ENCODE measurements at regions not wholly inside any gene's neighbourhood (a gene's known extent, or its start where the extent isn't known, plus 50 kb on each side); places are given as distances from the start of the nearest gene placed in this dataset.

DNA sequence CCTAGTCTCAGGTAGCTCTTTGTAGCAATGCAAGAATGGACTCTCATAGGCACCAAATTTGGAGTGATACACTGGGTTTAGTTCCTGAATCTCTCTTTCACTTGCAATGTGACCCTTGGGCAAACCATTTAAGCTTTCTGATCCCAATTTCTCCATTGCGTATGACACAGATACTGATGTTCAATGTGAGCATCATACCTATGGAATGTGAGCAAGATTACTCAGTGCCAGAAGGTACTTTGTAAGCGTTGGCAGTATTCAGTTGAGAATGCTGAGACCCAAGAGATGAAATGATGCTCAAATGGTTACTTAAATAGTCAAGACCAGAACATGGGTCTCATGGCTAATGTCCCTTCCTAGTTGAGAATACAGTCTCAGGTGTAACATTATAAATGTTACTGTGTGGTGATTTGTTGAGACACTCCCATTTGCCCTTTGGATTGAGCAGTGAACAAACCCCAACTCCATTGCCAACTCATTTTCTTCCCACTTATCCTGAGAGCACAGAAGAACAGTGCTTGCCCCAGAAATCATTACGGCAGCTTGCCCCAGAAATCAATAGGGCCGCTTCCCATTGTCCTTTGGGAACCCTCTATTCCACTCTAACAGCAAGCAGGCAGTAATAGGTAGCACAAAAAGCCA, 134.1 kb downstream of the SOX9 start:
- in situ Hi-C loops (cut with HindIII; ENCODE audit: low sequenced_read_pairs): loop anchor here (25.0 kb wide), 1 partner anchor 157 kb away; no protein-coding TSS in a partner anchor

DNA sequence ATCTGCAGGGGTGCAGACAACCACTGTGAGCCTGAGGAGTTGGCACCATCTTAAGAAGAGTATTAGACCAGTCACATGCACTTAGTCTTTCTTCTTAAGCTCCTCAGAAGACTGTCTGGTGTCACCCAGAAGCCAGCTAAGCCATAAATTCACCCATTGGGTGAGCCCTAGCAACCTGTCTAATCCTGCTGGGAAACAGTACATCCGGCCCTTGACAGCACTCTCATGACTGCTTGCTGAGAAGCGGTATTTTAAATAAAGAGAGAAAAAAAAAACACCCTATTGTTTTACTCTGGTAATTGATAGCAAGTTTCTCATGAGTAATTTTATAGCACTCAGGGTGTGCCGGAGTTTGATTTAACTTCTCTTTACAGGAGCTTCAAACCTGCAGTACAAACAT, 134.7 kb downstream of the SOX9 start:
- in situ Hi-C loops (cut with HindIII; ENCODE audit: low sequenced_read_pairs): loop anchor here (25.0 kb wide), 1 partner anchor 157 kb away; no protein-coding TSS in a partner anchor

GRCh38 chr17:72258711-72259110, 137.9 kb downstream of the SOX9 start:
- in situ Hi-C loops (cut with HindIII; ENCODE audit: low sequenced_read_pairs): loop anchor here (25.0 kb wide), 1 partner anchor 154 kb away; no protein-coding TSS in a partner anchor

- in situ Hi-C loops (cut with HindIII; ENCODE audit: low sequenced_read_pairs): loop anchor here (25.0 kb wide), 1 partner anchor 152 kb away; no protein-coding TSS in a partner anchor
Measured at GRCh38 chr17:72259922-72260321, 139.1 kb downstream of the SOX9 start.

DNA sequence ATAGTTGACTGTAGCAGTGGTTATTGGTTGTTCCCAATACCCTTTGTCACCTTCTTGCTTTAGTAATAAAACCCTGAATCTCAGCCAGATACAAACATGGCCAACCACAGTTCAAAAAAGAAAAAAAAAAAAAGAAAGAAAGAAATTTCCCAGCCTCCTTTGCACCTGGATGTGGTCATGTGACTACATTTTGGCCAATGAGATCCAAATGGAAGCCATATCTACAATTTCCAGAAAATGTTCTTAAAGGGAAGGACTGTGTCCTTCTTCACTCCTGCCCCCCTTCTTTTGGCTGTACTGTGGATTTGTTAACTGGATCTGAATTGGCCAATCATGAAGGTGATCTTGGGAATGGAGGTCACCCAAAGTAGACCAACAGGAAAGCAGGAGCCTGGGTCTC, 141.9 kb downstream of the SOX9 start:
- in situ Hi-C loops (cut with HindIII; ENCODE audit: low sequenced_read_pairs): loop anchor here (25.0 kb wide), 1 partner anchor 150 kb away; no protein-coding TSS in a partner anchor

- in situ Hi-C loops (cut with HindIII; ENCODE audit: low sequenced_read_pairs): loop anchor here (25.0 kb wide), 1 partner anchor 147 kb away; no protein-coding TSS in a partner anchor
Measured at GRCh38 chr17:72264682-72265405, 144.0 kb downstream of the SOX9 start.

GRCh38 chr17:72266112-72266775, 145.4 kb downstream of the SOX9 start:
- in situ Hi-C loops (cut with HindIII; ENCODE audit: low sequenced_read_pairs): loop anchor here (25.0 kb wide), 1 partner anchor 146 kb away; no protein-coding TSS in a partner anchor

GRCh38 chr17:72267601-72268000, 146.8 kb downstream of the SOX9 start:
- in situ Hi-C loops (cut with HindIII; ENCODE audit: low sequenced_read_pairs): loop anchor here (25.0 kb wide), 1 partner anchor 145 kb away; no protein-coding TSS in a partner anchor

DNA sequence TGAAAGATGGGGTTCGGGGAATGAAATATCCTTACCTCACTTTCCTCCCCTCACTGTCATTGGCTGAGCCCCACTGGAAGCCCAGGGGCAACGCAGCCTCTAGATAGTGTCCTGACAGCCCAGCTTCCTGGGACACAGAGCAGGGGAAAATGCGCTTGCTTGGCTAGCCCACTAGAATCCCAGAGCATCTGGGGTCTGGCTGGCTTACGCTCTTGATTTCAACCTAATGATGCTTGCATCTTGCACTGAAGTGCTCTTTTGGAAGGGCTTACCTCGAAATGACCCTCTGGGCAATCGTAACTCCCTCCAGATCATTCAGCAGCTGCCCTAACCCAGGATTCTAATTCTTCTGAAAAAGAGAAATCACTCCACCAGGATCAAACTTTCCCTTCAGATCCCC, 147.6 kb downstream of the SOX9 start:
- in situ Hi-C loops (cut with HindIII; ENCODE audit: low sequenced_read_pairs): loop anchor here (25.0 kb wide), 1 partner anchor 144 kb away; no protein-coding TSS in a partner anchor

- in situ Hi-C loops (cut with HindIII; ENCODE audit: low sequenced_read_pairs): loop anchor here (25.0 kb wide), 1 partner anchor 142 kb away; no protein-coding TSS in a partner anchor
Measured at GRCh38 chr17:72270273-72270924, 149.6 kb downstream of the SOX9 start.

DNA sequence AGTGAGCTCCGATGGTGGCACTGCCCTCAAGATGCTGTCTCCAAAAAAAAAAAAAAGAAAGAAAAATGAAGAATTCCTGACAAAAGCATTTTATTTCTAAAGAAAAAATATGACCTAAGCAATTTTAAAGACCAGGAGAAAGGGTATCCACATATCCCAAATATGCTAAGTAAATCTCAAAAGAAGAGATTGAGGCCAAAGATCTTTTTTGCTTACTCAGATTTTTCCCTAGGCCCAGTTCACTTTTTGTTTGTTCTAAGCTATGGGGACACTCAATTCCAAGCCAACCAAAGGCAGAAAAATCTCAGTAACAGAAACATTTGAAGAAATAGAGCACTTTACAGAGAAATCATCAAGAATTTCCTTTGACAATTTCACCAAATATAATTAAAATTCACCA, 150.8 kb downstream of the SOX9 start:
- in situ Hi-C loops (cut with HindIII; ENCODE audit: low sequenced_read_pairs): loop anchor here (25.0 kb wide), 1 partner anchor 141 kb away; no protein-coding TSS in a partner anchor

DNA sequence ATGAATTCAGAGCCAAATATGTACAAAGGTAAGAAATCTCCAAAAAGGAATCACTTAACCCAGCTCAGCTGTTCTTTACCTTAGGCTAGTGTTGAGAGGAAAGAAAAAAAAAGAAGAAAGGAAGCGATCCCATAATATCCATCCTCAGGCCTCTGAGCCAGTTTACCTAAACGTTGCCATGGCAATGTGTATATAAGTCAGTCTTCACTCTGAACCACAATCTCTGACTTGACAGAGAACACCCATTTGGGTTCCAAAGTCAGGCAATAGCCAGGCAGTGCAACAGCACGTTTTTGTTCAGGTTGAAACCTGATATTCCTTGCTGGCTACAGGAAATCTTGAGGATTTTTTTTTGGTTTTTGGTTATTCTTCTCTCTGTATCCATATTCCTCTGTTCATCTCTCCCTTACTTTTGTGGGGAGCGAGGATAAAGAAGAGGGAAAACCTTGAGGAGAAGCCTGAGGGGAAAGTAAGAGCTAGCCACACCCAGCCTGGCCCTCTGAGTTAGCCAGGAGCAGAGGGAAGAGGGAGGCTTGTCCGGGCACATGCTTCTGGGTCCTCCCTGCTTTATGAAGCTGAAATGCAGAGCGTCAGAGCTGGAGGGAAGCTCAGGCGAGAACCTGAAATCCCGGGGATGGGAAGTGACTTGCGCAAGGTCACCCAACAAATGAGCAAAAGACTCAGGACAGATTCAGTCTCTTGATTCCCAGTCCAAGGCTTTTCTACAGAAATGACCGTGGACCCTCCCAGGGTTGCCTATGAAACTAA, 152.7 kb downstream of the SOX9 start:
- in situ Hi-C loops (cut with HindIII; ENCODE audit: low sequenced_read_pairs): loop anchor here (25.0 kb wide), 1 partner anchor 139 kb away; no protein-coding TSS in a partner anchor

DNA sequence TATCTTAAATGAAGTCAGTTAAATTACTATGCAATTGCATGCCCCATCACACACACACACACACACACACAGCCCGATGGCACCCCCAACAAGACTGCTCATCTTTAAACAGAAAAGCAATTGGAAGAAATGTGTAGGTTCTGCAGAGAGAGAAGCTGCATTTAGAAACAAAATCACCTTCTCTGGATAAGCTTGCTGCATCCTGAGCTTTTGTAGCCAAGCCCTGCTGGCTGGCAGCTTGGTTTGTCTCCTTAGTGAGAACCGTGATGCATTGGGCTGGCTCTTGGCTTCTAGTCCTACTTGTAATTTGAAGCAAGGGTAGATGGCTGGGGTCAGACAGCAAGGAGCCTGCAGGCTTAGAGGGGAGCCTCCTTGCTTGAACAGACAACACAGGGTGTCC, 153.8 kb downstream of the SOX9 start:
- in situ Hi-C loops (cut with HindIII; ENCODE audit: low sequenced_read_pairs): loop anchor here (25.0 kb wide), 1 partner anchor 138 kb away; no protein-coding TSS in a partner anchor

DNA sequence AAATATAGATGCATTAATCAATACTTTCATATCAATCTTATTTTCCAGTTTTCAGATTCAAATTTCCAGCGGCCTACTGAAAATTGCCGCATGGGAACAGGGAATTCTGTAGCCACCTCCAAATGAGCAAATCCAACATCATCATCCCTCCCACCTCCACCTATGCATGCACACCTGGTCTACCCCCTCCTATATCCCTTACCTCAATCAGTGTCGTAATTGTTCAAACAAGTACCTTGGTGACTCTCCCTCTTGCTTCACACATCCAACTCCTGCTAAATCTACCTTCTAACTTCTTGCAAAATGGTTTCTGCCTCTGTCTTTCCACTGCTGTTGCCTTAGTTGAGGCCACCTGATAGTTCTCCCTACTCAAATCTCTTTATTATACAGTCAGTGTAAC, 160.1 kb downstream of the SOX9 start:
- in situ Hi-C loops (cut with HindIII; ENCODE audit: low sequenced_read_pairs): no loop called here

- in situ Hi-C loops (cut with HindIII; ENCODE audit: low sequenced_read_pairs): no loop called here
Measured at GRCh38 chr17:72282439-72283029, 161.7 kb downstream of the SOX9 start.

- in situ Hi-C loops (cut with HindIII; ENCODE audit: low sequenced_read_pairs): no loop called here
Measured at GRCh38 chr17:72284806-72285205, 164.0 kb downstream of the SOX9 start.

- in situ Hi-C loops (cut with HindIII; ENCODE audit: low sequenced_read_pairs): no loop called here
Measured at GRCh38 chr17:72287586-72287985, 166.8 kb downstream of the SOX9 start.

- in situ Hi-C loops (cut with HindIII; ENCODE audit: low sequenced_read_pairs): no loop called here
Measured at GRCh38 chr17:72294487-72294893, 173.7 kb downstream of the SOX9 start.

- in situ Hi-C loops (cut with HindIII; ENCODE audit: low sequenced_read_pairs): no loop called here
Measured at GRCh38 chr17:72295916-72296315, 175.1 kb downstream of the SOX9 start.

Data from DLD1 (cell line).